VCaP (cell line): ENCODE measurements at regions not wholly inside any gene's neighbourhood (a gene's known extent, or its start where the extent isn't known, plus 50 kb on each side); places are given as distances from the start of the nearest gene placed in this dataset.

Source experiments
- H3K27ac ChIP-seq: fragments of 450-650 bp; 2 replicates; pipeline ENCODE4 v1.5.1; 2017
- CTCF ChIP-seq: fragments of 450-650 bp; conservative IDR thresholded peaks from 2 replicates; pipeline ENCODE4 v1.5.1; 2017; ENCODE audit warnings: mild to moderate bottlenecking, moderate library complexity

- no peak for TF ChIP-seq CTCF
These were observed 184.4 kb upstream of the ROBO2 start for GRCh38 chr3:76855451-76855850.

GRCh38 chr3:76859596-76859995 lies 180.3 kb upstream of the ROBO2 start:
- TF ChIP-seq CTCF, result no peak

More at GRCh38 chr3:76855451-76855850, 184.4 kb upstream of the ROBO2 start:
- no peak overlapping the region for H3K27ac ChIP-seq

GRCh38 chr3:76864355-76864754 lies 175.5 kb upstream of the ROBO2 start:
- TF ChIP-seq CTCF, result no peak
- no peak overlapping the region for H3K27ac ChIP-seq

More at GRCh38 chr3:76859596-76859995, 180.3 kb upstream of the ROBO2 start:
- no peak overlapping the region for H3K27ac ChIP-seq

- no peak for TF ChIP-seq CTCF
- H3K27ac ChIP-seq, result no peak overlapping the region
These were observed 173.0 kb upstream of the ROBO2 start for GRCh38 chr3:76866729-76867408.

- no peak for TF ChIP-seq CTCF
- no peak overlapping the region for H3K27ac ChIP-seq
These were observed 170.0 kb upstream of the ROBO2 start for GRCh38 chr3:76869726-76870384.

- no peak for TF ChIP-seq CTCF
- H3K27ac ChIP-seq, result no peak overlapping the region
These were observed 168.2 kb upstream of the ROBO2 start for GRCh38 chr3:76871655-76872054.

GRCh38 chr3:76872999-76873398 lies 166.9 kb upstream of the ROBO2 start:
- no peak overlapping the region for H3K27ac ChIP-seq
- TF ChIP-seq CTCF, result no peak
